MM.1S (cell line): ENCODE measurements at regions not wholly inside any gene's neighbourhood (a gene's known extent, or its start where the extent isn't known, plus 50 kb on each side); places are given as distances from the start of the nearest gene placed in this dataset.

Source experiments
- DNase-seq: peaks from one replicate; pipeline ENCODE4 v3.0.0-alpha.2; 2015
- H2AFZ ChIP-seq: fragments of 300-600 bp; sonication (generic); 2 replicates; pipeline ENCODE4 v1.6.0; 2016; ENCODE audit warnings: antibody characterized with exemption, low read length
- H3F3A ChIP-seq: fragments of 300-600 bp; sonication (generic); 2 replicates; pipeline ENCODE4 v1.6.1; 2016; ENCODE audit warnings: mild to moderate bottlenecking, antibody characterized with exemption, low read length, moderate library complexity, mixed read lengths; ENCODE audit not compliant: insufficient read depth
- H3K27ac ChIP-seq: fragments of 300-600 bp; sonication (generic); 2 replicates; pipeline ENCODE4 v1.5.1; 2016; ENCODE audit warnings: mild to moderate bottlenecking, low read length
- H3K27me3 ChIP-seq: fragments of 300-600 bp; sonication (generic); replicated peaks from 2 replicates; pipeline ENCODE4 v1.6.0; 2016; ENCODE audit warnings: low read length; ENCODE audit not compliant: insufficient read depth
- H3K36me3 ChIP-seq: fragments of 300-600 bp; sonication (generic); replicated peaks from 2 replicates; pipeline ENCODE4 v1.6.1; 2016; ENCODE audit warnings: mild to moderate bottlenecking, low read length, mixed read lengths; ENCODE audit not compliant: insufficient read depth
- H3K4me1 ChIP-seq: fragments of 300-600 bp; sonication (generic); 2 replicates; pipeline ENCODE4 v1.6.1; 2016; ENCODE audit warnings: low read length, mixed read lengths
- H3K4me2 ChIP-seq: fragments of 300-600 bp; sonication (generic); 2 replicates; pipeline ENCODE4 v1.6.0; 2016; ENCODE audit warnings: low read depth, low read length
- H3K4me3 ChIP-seq: fragments of 300-600 bp; sonication (generic); 2 replicates; pipeline ENCODE4 v1.5.1; 2016; ENCODE audit warnings: low read length, mixed read lengths
- H3K79me2 ChIP-seq: fragments of 300-600 bp; sonication (generic); 2 replicates; pipeline ENCODE4 v1.6.1; 2016; ENCODE audit warnings: mixed run types, low read length, mixed read lengths
- H3K9ac ChIP-seq: fragments of 300-600 bp; sonication (generic); 2 replicates; pipeline ENCODE4 v1.6.1; 2016; ENCODE audit warnings: low read length, mixed read lengths
- H3K9me2 ChIP-seq: fragments of 300-600 bp; sonication (generic); replicated peaks from 2 replicates; pipeline ENCODE4 v1.6.1; 2016; ENCODE audit warnings: mild to moderate bottlenecking, low read length, mixed read lengths; ENCODE audit not compliant: insufficient read depth
- H3K9me3 ChIP-seq: fragments of 300-600 bp; sonication (generic); replicated peaks from 2 replicates; pipeline ENCODE4 v1.6.1; 2016; ENCODE audit warnings: mild to moderate bottlenecking, low read length, mixed read lengths; ENCODE audit not compliant: insufficient read depth
- H4K20me1 ChIP-seq: fragments of 300-600 bp; sonication (generic); 2 replicates; pipeline ENCODE4 v1.6.1; 2016; ENCODE audit warnings: mild to moderate bottlenecking, low read length, moderate library complexity, mixed read lengths; ENCODE audit not compliant: insufficient read depth
- CTCF ChIP-seq: fragments of 300-600 bp; sonication (generic); IDR thresholded peaks from 2 replicates; pipeline ENCODE4 v1.5.1; 2016; ENCODE audit warnings: antibody characterized with exemption, low read length, mixed read lengths
- EZH2 ChIP-seq: fragments of 300-600 bp; sonication (generic); optimal IDR thresholded peaks from 2 replicates; pipeline ENCODE3; 2017; ENCODE audit warnings: low read depth, mild to moderate bottlenecking, antibody characterized with exemption, low read length, mixed read lengths
- EZH2phosphoT487 ChIP-seq: fragments of 300-600 bp; sonication (generic); IDR thresholded peaks from 2 replicates; pipeline ENCODE4 v1.6.1; 2018; ENCODE audit warnings: antibody characterized with exemption, low read length

- no peak overlapping the region for H3K27ac ChIP-seq
These were observed 664.6 kb upstream of the FOXG1 start for GRCh38 chr14:28102001-28102400.

GRCh38 chr14:28102814-28103213, 663.8 kb upstream of the FOXG1 start:
- no peak for DNase-seq
- no peaks in the 10 kb centered on the region for H3K9me2 ChIP-seq
- H3K27ac ChIP-seq: no peak overlapping the region
- H3K27me3 ChIP-seq: no peaks in the 10 kb centered on the region
- H3K4me2 ChIP-seq: no peak overlapping the region
- no peaks in the 10 kb centered on the region for H3K36me3 ChIP-seq
- no peaks in the 10 kb centered on the region for H3F3A ChIP-seq
- no peaks in the 10 kb centered on the region for H3K79me2 ChIP-seq
- no peak overlapping the region for H3K4me3 ChIP-seq
- no peak overlapping the region for H3K9ac ChIP-seq
- H2AFZ ChIP-seq: no peak overlapping the region
- H4K20me1 ChIP-seq: no peaks in the 10 kb centered on the region
- no peak for TF ChIP-seq CTCF
- no peak for TF ChIP-seq EZH2
- no peaks in the 10 kb centered on the region for H3K4me1 ChIP-seq
- H3K9me3 ChIP-seq: no peaks in the 10 kb centered on the region

More at GRCh38 chr14:28102001-28102400, 664.6 kb upstream of the FOXG1 start:
- Histone ChIP-seq H3K9ac (no peak overlapping the region), H3K36me3 (no peaks in the 10 kb centered on the region), H3K9me2 (no peaks in the 10 kb centered on the region), H4K20me1 (no peaks in the 10 kb centered on the region), H3K4me1 (no peaks in the 10 kb centered on the region), H3K4me2 (no peak overlapping the region), H3F3A (no peaks in the 10 kb centered on the region), H3K27me3 (no peaks in the 10 kb centered on the region), H3K4me3 (no peak overlapping the region), H3K79me2 (no peaks in the 10 kb centered on the region), H2AFZ (no peak overlapping the region), H3K9me3 (no peaks in the 10 kb centered on the region)
- DNase-seq: no peak
- TF ChIP-seq EZH2phosphoT487: no peak
- no peak for TF ChIP-seq EZH2
- TF ChIP-seq CTCF: no peak

GRCh38 chr14:28113311-28113710, 653.3 kb upstream of the FOXG1 start:
- TF ChIP-seq CTCF (no peak), EZH2phosphoT487 (no peak), EZH2 (no peak)
- no peak overlapping the region for H3K9ac ChIP-seq
- H3K4me1 ChIP-seq: no peaks in the 10 kb centered on the region
- H3K4me3 ChIP-seq: no peak overlapping the region
- no peaks in the 10 kb centered on the region for H3K79me2 ChIP-seq
- no peak overlapping the region for H3K4me2 ChIP-seq
- no peaks in the 10 kb centered on the region for H3F3A ChIP-seq
- no peaks in the 10 kb centered on the region for H3K9me2 ChIP-seq
- H3K27me3 ChIP-seq: no peaks in the 10 kb centered on the region
- H3K36me3 ChIP-seq: no peaks in the 10 kb centered on the region
- H3K9me3 ChIP-seq: no peaks in the 10 kb centered on the region
- no peak overlapping the region for H3K27ac ChIP-seq
- DNase-seq: no peak
- no peak overlapping the region for H2AFZ ChIP-seq
- H4K20me1 ChIP-seq: no peaks in the 10 kb centered on the region

GRCh38 chr14:28116716-28117115, 649.9 kb upstream of the FOXG1 start:
- Histone ChIP-seq H3K9me3 (no peaks in the 10 kb centered on the region), H3K4me3 (no peak overlapping the region), H3K4me1 (no peaks in the 10 kb centered on the region), H3F3A (no peaks in the 10 kb centered on the region), H3K4me2 (no peak overlapping the region), H3K79me2 (no peaks in the 10 kb centered on the region), H3K27me3 (no peaks in the 10 kb centered on the region), H3K9ac (no peak overlapping the region), H3K9me2 (no peaks in the 10 kb centered on the region), H4K20me1 (no peaks in the 10 kb centered on the region), H3K36me3 (no peaks in the 10 kb centered on the region), H3K27ac (no peak overlapping the region), H2AFZ (no peak overlapping the region)
- DNase-seq: no peak
- TF ChIP-seq EZH2: no peak
- no peak for TF ChIP-seq CTCF
- TF ChIP-seq EZH2phosphoT487: no peak
